Erythroblast (primary cell): ENCODE measurements at regions not wholly inside any gene's neighbourhood (a gene's known extent, or its start where the extent isn't known, plus 50 kb on each side); places are given as distances from the start of the nearest gene placed in this dataset.
"Not testable (repeated sequence)": the region's sequence is repeated elsewhere in the genome, so short reads cannot be mapped to it uniquely, and the experiment has no call there.

Experiments used
- DNase-seq, 2 experiments: peaks; one replicate each; lab custom pipeline; 2025; lab: John Stamatoyannopoulos, UW
- GATA1 ChIP-seq: IDR thresholded peaks from 2 replicates; pipeline ENCODE4 v1.6.1; 2011; ENCODE audit warnings: low read depth, mild to moderate bottlenecking, control low read depth, low read length, moderate library complexity
- POLR2A ChIP-seq: IDR thresholded peaks from 2 replicates; pipeline ENCODE4 v1.6.1; 2011; ENCODE audit warnings: mild to moderate bottlenecking, low read length

DNA sequence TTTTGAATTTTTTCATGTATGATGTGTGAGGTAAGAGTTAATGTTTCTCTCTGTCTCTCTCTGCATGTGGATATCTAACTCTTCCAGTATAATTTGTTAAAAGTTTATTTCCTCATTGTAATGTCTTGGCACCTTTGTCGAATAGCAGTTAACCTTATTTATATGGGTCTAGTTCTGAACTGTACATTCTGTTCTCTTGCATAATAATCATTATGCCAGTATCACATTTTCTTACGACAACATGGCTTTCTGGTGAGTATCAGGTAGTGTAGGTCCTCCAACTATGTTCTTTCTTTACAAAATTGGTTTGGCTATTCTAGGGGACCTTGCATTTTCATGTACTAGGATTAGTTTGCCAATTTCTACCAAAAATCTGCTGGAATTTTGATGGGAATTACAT is 337.0 kb upstream of the FZD8 start:
- no peak for DNase-seq
- TF ChIP-seq GATA1 (no peak), POLR2A (no peak)

DNA sequence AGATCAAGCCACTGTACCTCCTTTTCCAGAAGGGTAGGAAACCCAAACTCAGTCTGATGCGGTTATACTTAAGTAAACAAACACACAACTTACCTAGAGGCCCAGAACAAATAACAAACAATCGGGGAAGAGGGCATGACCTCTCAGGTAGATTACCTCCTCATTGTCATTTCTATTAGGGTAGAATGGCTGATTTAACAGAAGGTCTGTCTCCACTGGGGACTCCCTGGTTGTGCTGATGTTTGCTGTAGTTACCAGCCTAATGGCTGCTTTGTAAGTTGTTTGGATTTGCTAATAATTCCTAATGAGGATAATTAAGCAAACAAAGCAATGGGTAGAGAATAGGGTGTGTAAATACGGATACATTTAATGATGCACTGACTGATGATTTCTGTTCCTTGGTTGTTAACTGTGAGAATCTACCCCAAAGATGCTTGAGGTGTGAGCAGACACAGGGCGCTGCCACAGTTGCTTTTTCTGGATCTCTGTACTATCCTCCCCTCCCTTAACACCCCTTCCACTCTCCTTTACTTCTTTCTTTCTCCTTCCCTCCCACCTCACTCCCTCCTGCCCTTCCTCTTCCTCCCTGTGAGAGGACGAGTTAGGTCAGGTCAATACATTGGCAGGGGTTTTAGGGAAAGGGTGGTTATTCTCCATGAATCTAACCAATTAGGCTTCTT is 332.0 kb upstream of the FZD8 start:
- DNase-seq = not testable (repeated sequence)

DNA sequence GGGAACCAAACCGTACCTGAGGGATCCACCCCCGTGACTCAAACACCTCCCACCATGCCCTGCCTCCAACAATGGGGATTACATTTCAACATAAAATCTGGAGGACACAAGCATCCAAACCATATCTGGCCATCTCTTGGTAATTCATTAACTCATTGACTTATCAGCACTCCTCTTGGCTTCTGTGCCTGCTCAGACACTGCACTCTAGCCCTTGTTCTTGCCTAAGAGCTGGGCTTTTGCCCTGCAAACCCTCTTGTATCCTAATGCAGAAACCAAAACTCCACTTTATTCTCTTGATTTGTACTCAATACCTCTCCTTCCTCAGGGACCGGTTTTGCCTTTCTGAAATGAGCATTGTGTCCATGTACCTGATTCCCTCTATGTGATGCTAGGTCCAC is 330.2 kb upstream of the FZD8 start:
- no peak for DNase-seq
- TF ChIP-seq GATA1 (no peak), POLR2A (no peak)

DNA sequence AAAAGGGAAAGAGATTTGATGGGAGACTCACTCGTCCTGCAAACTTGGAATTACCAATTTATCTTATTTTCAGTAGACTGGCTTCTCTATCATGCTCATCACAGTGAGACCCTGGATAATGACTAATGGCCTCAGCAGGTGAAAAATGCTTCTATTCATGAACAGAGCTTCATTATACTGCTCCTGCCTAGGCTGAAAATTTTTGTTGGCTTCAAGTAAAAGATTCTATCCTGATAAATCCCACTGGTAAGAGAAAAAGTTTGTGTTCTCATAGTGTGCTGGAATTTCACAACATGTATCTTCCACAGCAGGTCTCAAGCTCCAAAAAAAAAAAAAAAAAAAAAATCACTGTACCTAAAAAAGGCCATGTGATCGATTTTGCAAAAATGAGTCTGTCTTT is 329.3 kb upstream of the FZD8 start:
- TF ChIP-seq GATA1 (no peak), POLR2A (no peak)

GRCh38 chr10:35963685-35964084 is 321.6 kb upstream of the FZD8 start:
- no peak for DNase-seq
- no peak for TF ChIP-seq GATA1
- no peak for TF ChIP-seq POLR2A

More for the DNA sequence above, 329.3 kb upstream of the FZD8 start:
- DNase-seq = no peak

- no peak for DNase-seq
- TF ChIP-seq GATA1 (no peak), POLR2A (no peak)
Observed at GRCh38 chr10:35961501-35961900, 319.4 kb upstream of the FZD8 start.

DNA sequence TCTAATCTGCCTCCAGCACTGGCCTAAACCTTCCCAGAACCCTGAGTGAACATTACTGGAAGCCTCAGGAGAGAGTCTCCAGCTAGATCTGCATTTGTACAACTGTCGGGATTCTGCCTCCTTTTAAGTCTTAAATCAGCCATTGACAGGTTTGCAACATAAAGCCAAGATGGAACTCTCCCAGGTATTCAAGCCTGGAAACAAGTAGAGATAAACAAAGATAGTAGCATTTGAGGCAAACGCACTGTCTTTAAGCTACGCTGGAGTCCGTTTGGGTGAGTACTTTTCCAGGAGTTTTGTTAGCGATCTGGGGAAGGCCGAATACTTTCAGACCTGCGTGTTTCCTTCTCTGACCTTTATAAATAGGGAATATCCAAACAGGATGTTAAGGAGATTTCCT is 317.2 kb upstream of the FZD8 start:
- no peak for TF ChIP-seq GATA1
- TF ChIP-seq POLR2A = no peak

GRCh38 chr10:35958609-35959008 is 316.5 kb upstream of the FZD8 start:
- not testable (repeated sequence) for DNase-seq

More for the DNA sequence above, 317.2 kb upstream of the FZD8 start:
- no peak for DNase-seq

DNA sequence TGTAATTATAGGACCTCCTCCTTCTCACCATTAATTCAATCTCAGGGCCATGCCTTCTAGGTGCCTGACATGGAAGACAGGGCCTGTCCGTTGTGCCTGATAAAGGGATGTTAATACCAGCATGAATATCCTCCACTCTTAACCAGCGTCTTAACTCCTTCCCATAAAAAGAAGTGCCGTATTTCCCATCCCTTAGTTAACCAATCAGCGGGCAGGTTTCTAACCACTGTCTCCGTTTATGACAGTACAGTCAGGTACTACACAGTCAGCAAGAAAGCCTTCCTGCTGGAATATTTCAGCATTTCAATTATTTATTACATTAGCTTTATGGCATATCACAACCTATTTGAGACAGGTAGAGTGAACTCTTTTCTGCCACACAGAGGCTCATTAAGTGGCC is 308.6 kb upstream of the FZD8 start:
- DNase-seq = no peak
- TF ChIP-seq GATA1 (no peak), POLR2A (no peak)

DNA sequence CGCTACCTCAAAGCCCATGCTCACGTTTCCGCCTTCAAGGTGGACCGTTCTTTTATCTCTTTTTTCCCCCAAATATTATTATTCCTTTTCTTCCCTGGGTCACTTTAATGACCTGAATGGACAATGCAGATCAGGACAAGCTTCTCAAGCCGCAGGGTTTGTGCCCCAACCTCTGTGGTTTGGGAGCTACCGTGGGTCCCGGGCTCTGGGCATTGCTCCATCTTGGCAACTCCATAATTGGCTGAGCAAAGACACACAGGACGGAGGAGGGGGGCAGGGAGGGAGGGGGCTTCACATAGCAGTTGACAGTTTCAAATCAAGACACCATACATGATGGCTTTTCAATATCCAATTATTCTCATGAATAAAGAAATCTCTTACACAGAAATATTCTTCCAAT is 308.1 kb upstream of the FZD8 start:
- TF ChIP-seq GATA1 (no peak), POLR2A (no peak)
- no peak for DNase-seq

DNA sequence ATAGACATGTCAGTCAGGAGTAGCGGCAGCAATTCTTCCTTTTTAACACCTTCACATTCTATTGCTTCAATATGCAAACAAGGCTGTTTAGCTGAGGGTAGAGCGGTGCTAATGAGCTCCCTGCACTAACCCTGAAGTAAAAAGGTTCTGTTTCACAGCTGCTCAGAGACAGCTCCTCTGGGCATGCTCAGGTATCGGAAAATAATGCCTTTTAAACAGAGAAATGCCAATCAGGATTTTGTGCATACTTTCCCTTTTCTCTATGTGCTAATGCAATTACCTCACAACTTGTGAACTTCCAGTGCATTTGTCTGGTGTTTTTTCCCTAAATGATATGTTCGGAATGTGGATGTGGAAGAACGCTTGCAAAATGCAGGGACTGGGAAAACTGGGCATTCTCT is 307.7 kb upstream of the FZD8 start:
- TF ChIP-seq GATA1 (no peak), POLR2A (no peak)
- DNase-seq = no peak

DNA sequence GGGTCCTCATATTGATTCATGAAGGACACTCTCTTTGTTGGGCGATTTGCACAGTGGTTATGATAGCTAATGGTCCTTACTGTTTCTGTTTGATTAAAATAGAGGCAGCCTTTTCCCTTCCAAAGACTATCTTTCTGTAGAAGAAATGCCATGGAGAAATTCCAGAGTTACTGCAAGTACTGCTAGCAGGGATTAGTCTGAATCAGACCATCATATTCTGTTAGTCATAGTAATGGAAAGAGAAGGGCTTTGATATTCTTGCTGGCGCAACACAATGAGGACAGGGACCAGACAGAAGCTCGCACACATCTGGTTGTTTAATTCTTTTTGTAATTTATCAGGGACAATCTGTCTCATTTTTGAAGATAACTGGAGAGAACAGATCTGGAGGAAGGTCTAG is 304.5 kb upstream of the FZD8 start:
- TF ChIP-seq GATA1 (no peak), POLR2A (no peak)
- no peak for DNase-seq

DNA sequence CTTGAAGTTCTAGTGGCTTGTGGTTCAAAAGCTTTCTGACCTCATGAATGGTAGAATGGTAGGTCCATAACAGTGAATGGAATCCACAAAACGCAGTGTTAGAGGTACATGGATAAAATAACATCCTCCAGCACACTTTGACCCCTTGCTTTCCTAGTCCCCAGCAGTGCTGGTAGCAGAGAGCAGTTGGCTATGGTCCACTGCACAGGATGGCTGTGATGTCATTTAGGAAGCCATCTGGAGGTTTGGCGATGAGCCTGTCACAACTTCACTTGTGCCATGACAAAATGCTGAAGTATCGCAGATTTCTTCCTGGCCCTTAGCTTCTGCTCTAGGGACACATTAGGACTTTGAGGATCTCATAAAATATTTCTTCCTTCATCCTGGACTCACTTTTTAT is 300.0 kb upstream of the FZD8 start:
- no peak for DNase-seq
- TF ChIP-seq GATA1 (no peak), POLR2A (no peak)

DNA sequence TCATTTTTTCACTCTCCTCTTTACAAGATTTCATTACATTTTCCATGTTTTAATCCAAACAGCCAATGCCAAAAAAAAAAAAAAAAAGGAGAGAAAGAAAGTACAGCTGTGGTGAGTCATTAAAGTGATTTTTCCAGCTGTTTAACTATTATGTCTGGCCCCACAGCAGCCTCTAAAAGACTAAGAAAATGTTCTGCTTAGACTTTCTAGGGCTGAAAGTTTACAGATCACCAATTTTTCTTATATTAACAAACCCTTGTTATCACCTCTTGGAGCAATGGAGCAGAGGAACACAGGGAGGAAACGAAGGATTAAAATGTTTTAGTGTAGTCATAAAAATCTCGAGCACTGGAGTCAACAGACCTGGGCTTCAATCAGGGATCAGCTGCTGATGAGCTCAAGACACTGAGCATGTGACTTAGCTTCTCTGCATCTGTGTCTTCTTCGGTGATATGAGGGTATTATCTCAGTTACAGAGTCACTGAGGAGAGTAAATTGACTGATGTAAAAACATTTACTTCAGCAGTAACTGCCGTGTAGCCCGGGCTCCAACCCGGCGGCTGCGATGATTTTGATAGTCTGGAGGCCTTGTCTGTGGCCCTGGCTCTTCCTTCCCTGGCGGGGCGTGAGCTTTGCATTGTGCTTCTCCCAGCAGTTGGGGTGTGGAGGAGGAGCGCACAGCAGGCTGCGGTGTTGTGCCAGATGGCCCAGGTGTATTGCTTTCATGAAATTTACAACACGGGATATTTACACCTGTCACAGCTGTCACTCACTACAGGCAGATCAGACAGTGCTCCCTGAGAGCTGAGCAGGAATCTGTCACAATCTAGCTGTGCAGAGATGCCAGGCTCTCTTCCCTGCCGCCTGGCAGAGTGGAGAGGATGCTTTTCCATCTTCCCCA is 298.3 kb upstream of the FZD8 start:
- DNase-seq = no peak
- TF ChIP-seq POLR2A (no peak), GATA1 (no peak)

DNA sequence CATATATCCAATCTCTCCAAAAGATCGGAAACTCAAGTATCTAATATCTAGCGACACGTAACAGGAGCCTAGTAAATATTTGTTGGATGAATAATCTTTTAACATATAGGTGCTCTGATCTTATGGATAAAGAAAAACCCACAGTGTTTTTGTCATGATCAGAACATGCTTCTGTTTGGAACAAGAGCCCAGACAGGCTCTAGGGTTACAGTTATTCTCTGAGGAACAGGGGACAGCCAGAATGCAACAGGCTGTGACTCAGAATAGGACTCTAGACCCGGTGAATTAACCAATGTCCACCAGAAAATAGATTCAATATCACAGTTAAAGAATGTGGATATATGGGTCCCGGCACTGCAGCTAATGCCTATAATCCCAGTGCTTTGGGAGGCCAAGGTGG is 296.1 kb upstream of the FZD8 start:
- TF ChIP-seq POLR2A = no peak
- no peak for TF ChIP-seq GATA1

More for the DNA sequence above, 296.1 kb upstream of the FZD8 start:
- no peak for DNase-seq
